HG03354 (cell line): ENCODE measurements at regions not wholly inside any gene's neighbourhood (a gene's known extent, or its start where the extent isn't known, plus 50 kb on each side); places are given as distances from the start of the nearest gene placed in this dataset.
"Not testable (repeated sequence)": the region's sequence is repeated elsewhere in the genome, so short reads cannot be mapped to it uniquely, and the experiment has no call there.

ENCODE experiments used
- ATAC-seq: cut with Tn5 transposase; IDR thresholded peaks from one replicate; pipeline ENCODE4 v1.9.1; 2021; ENCODE audit warnings: mild to moderate bottlenecking; ENCODE audit not compliant: unreplicated experiment, poor library complexity, severe bottlenecking

DNA sequence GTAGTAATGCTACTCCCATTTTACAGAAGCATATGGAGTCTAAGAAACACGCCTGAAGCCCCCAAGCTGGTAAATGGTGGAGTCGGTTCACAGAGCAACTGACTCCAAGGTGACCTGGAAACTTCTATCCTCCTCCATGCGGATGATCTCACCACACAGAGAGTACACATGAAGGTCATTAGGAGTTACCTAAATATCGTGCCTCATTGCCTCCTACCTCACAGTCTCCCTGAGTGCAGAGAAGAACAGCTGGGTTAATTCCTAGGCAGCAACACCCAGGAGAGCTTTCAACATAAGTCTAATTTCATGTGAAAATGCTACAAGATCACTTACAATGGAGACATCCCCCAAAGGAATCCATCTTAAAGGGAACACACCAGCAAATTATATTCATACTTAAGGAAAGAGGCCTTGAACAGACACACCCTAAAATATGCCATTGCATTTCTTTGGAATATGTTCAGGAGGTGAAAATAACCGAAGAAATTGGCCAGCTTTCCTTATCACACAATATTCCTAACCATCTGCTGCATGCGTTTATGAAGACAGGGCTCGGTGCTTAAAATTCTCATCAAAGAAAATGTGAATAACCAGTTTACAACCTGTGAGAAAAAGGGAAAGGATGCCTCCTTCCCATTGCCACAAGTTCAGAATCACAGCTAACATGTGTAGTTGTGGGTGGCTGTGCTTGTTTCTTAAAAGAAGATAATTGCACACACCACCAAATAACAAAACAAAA is 203.6 kb upstream of the NBEA start:
- ATAC-seq, result no peak

DNA sequence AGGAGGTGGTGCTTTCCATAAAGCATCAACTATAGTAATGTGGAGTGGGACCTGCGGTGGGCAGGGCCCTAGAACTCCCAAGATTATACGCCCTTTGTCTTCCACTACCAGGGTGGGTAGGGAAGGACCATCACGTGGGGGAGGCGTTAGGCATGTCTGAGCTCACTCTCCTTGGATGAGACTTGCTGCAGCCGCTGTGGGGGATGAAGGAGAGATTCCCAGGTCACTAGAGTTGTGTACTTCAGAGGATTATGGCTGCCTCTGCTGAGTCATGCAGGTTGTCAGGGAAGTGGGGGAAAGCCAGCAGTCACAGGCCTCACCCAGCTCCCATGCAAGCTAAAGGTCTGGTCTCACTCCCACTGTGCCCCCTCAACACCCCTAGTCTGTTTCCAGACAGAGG is 195.0 kb upstream of the NBEA start:
- ATAC-seq, result not testable (repeated sequence)

DNA sequence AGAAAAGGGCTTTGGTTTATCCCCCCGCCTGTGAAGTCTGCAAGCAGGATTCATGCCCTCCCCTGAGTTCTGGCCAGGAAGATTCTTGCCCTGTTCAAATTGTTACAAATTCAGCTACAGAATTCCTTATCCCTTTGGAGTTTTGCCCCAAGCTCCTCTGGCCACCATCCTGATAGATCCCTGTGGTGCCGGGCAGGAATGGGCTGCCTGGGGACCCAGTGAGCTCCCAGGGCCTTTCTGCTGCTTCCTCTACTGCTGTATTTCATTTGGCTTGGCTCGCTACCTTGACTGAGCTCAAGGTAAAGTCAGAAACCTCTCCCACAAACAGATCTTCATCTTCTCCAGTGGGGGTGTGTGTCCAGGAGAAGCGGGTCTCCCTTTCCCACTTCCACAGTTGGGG is 194.6 kb upstream of the NBEA start:
- ATAC-seq, result no peak

DNA sequence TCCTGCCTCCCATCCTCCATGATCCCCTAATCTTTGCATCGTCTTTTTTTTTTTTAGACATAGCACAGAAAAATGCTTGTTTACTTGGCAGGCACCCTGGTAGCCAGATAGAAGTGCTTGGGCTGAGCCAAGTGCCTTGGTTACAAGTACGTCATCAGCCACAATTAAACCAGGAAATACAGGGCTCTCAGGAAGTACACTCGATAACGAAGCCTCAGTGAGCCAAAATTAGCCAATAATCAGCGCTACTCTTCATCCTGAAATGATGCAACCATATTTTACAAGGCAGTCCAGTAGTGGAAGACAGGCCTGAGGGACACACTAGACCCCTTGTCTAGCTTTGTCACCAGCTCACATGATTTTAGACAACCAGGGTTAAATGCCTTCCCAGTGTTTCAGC is 194.0 kb upstream of the NBEA start:
- ATAC-seq, result peak; percentile 39

DNA sequence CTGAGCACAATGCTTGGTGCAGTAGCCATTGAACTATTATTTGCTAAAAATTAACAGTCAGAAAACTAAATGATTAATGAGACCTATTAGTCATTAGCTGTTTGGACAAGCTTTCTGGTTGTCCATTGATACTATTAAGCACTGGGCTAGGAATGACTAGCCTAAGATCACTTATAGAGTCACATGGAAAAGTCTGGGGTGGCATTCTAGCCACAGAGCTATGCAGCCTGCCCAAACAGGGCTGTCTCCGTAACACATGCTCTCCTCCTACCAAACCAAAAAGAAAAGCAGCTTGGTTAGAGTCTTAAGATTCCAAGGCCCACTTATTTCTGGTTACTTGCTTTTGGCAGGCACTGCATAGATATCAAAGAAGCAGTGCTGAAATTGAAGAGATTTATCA is 193.5 kb upstream of the NBEA start:
- ATAC-seq, result peak; percentile 36

DNA sequence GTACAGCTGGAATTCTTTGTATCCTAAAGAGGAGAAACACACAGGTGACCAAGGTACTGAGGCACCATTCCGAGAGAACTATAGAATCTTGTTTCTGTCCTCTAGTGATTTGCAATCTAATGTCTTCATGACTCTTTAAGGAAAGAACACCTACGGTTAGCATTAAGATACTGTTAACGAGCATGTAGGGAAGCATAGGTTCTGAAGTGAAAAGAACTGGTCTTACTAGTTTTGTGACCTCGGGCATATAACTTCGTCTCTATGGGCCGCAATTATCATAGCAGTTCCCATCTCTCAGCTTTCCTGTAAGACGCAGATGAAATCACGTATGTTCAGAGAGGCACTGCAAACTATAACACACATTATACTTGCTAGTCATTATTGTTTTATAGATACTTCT is 193.0 kb upstream of the NBEA start:
- ATAC-seq, result no peak

DNA sequence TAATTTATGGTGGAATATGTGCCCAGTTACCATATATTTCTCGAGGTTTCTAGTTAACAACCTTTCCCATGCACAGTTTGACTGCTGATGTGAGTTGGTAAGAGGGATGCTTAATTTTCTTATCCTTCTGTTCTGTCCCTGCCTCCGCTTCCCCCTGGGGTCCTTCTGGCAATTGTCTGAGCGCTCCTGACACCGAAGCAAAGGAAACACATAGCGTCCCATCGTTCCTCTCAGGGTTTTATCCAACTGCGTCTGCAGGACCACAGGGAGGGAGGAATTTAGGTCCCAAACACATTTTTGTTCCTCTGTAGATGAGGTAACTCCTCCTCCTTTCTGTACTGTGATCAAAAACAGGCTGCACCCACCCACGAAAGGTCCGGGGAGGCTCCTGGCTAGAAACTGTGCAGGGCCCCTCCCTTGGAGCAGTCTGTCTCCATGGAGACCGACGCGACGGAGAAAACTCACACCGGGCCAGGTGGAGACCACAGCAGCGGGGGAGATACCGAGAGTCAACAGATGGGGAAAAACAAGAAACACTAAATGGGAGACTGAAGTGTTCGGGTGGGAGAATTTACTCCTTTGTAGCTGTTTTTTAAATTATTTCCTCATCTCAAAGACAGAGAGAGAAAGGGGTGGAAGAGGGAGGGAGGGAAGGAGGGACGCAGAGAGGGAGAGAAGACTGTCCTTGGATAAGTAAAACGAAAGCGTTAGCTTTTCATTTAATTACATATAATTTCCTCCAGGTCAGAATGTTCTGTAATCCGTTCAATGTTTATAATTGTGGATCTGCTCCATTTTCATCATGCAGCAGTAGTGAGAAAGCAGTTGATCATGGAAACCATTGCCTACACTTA is 191.8 kb upstream of the NBEA start:
- ATAC-seq, result peak; percentile 67

DNA sequence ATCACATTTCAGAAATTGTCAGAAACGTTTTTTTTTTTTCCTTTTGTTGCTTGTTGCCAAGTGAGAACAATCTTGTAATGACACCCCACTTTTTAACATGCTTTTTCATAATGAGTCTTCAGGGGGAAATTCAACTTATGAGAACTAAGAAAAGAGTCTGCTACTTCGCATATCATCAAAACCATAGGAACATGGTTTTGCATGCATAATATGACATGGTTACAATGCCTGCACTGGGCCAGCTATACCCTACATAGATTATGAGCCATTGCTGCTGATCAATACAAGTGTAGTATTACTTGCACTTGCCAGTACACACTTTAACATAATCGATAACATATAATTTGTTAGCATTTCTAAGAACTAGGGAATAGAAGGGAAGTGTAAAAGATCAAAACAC is 191.0 kb upstream of the NBEA start:
- ATAC-seq, result peak; percentile 41

DNA sequence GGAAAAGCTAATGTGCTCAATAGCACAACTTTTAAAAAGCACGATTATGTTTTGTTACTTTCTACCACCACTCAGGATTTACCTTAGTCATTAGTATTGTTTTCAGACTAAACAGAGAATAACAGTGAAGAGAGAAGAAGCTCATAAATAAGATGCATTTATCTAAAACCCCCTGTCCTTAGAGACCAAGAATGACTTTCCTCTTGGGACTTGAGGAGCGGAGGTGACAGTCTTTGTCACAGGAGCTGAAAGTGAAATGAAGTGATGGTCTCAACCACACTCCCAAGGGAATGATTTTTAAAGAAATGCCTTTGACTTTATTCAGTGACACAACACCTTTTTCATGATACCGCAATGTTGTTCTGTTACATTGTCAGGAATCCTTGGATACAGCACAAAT is 190.6 kb upstream of the NBEA start:
- ATAC-seq, result peak; percentile 36

DNA sequence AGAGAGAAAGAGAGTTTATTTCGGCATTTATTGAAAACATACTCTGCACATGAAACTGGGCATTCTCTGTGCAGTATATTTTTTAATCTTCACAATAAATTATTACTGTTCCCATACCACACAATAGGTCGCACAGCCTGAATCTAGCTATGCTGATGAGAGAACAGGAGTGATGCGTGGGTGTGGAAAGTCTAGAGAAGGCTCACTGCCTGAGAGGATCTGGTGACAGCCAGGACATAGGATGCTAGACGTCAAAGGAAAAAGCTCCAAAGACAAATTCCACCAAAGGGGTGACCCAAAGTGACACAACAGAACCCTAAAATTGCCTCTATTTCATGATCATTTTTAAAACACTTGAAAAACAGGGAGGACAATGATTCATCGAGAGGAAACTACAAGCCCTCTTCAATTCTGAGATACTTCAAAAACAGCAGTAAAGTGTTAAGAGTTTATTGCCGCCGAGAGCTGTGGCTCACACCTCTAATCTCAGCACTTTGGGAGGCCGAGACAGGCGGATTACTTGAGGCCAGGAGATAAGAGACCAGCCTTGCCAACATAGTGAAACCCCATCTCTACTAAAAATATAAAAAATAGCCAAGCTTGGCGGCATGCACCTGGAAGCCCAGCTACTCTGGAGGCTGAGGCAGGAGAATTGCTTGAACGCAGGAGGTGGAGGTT is 189.6 kb upstream of the NBEA start:
- ATAC-seq, result no peak

DNA sequence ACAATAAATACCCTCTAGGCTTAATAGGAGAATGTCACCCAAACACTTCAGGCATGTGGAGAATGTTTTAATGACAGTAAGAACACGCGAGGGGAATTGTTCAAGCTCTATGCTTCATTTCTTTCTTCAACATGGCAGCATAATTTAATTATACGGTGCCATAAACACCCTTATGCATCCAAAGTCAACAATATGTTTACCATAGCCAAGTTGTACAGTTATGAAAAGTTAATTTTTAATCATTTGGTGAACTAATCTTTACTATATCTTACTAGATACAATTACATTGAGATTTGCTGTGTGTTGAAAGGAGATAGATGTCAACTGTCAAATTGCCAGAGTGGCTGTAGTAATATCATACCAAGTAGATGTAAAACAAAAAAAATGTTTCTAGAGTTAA is 185.9 kb upstream of the NBEA start:
- no peak for ATAC-seq

DNA sequence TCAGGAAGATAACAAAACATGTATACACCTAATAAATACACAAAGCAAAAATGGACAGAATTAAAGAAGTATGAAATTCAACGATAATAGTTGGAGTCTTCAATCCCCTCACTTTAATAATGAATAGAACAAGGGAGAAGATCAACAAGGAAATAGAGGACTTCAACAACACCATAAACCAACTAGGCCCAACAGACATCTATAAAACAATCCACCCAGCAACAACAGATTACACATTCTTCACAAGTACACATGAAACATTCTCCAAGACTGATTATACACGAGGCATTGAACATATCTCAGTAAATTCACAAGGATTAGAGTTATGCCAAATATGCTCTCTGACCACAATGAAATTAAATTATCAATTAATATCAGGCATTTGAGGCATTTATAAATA is 185.5 kb upstream of the NBEA start:
- no peak for ATAC-seq

DNA sequence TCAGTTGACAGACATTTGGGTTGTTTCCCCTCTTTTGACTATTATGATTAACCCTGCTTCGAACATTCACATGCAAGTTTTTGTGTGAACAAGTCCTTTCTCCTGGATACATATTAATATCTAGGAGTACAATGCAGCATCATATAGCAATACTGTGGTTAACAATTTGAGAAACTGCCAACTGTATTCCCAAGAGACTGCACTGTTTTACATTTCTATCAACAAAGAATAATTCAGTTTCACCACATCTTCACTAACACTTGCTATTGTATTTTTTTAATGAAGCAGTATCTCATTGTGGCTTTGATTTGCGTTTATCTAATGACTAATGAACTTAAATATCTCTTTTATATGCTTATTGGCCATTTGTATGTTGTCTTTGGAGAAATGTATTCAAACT is 184.6 kb upstream of the NBEA start:
- no peak for ATAC-seq

DNA sequence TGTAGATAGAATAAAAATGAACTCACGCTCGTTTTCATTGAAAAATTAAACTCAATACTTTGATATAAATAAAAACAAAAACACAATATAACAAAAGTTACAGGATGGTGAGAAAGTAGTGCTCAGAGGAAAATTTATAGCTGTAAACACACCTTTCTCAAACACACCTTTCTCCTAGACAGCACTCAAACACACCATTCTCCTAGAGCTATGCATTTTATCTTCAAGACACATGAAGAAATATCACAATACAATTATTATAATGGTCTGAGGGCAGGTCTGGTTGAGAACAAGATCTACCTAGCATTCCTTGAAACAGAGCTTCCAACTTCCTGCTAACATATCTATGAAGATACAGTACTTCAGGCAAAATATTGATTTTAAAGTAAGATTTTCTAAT is 183.4 kb upstream of the NBEA start:
- no peak for ATAC-seq

DNA sequence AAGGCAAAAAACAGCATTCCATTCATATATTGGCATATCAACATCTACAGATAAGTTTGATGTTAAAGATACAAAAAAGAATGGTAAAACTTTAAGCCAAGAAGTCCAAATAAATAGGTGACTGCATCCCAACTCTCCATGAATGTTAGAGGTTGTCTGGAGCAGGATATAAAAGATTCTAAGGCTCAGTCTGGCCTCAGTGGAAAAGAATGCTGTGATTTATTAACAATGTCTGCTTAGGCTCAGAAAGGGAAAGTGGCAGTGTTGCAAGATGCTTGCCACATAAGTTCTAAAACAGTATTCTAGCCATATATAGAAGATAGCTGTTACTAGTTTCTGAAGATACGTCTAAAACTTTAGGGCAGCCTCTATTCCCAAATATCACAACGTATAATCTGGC is 179.8 kb upstream of the NBEA start:
- ATAC-seq, result no peak

DNA sequence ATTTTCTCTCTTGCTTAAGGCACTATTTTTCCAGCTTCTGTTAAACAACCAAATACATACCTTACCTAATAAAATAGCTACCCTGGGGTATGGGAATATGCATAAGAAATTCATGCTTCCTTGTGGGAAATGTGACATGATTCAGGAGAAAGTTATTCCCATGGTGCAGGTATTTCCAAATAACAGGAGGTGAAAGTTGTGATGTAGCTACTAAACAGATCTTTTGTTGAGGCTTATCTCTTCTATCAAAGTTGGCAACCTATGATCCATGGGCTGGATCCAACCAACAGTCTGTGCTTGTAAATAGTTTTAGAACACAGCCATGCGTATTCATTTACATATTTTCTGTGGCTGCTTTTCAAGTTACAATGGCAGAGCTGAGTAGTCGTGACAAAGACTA is 177.8 kb upstream of the NBEA start:
- no peak for ATAC-seq

DNA sequence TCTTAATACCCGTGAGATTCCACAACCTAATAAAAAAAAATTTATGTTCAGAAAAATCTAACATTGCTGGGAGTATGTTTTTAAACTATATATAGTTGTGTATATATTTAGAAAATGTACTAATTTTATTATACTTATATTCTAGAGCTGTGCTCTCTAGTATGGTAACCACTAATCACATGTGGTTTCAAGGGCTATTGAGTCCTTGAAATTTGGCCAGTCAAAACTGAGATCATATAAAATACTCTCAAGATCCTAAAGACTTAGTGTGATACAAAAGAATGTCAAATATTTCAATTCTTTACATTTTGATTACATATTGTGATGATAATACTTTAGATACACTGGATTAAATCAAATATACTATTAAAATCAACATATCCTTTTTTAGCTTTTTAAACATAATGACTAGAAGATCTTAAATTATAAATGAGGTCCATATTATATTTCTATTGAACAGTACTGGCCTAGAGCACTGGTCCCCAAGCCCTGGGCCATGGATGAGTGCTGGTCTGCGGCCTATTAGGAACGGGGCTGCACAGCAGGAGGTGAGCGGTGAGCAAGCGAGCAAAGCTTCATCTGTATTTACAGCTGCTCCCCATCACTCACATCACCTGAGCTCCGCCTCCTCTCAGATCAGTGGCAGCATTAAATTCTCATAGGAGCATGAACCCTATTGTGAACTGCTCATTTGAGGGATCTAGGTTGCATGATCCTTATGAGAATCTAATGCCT is 176.5 kb upstream of the NBEA start:
- ATAC-seq, result no peak

DNA sequence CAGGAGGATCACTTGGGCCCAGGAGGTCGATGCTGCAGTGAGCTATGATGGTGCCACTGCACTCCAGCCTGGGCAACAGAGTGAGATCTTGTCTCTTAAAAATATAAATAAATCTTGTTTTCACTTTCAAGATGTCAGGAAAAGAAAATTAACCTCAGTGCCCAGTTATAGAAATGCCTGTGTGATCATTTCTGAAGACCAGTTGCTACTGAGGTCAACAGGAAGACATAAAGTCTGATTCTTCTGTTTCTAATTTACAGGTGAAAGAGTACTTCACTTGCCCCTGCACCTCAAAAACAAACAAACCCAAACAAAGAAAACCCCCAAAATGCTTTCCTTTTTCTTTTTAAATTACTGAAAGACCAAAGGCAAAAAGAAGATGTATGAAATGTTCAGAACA is 174.3 kb upstream of the NBEA start:
- ATAC-seq, result no peak

DNA sequence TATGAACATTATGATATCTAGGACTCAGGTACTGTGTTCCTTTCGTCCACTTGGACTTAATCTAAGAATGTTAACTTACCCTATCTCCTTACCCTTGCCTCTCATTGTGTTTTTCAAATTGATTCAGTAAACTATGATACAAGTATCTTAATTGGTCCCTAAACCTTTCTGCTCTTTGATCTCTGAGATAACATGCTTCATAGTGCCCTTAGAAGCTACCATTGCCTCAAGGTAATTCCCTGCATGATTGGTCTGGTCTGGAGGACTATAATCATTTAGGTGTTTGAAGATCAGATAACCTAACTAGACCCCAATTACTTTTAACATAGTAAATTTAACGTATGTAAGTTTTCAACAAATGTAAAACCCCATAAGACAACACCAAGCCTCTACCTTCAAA is 169.9 kb upstream of the NBEA start:
- ATAC-seq, result no peak

DNA sequence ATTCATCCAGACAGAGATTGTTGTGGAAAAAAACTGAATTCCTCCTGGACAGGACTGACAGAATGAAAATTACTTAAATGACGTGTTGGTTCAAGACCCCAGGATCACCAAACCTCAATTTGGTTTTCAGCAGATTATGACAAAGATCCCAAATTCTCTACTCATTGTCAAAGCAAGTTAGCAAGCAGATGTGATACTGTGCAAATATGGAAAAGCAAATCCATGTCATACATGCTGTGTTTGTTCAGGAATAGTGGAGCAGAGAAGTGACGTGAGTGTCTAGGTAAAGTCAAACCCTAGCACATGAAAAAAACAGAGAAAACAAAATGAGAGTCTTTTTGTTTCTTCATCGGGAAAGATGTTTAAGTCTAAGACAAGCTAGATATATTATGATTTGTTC is 169.2 kb upstream of the NBEA start:
- ATAC-seq, result no peak
